H9 (cell line): ENCODE measurements at regions not wholly inside any gene's neighbourhood (a gene's known extent, or its start where the extent isn't known, plus 50 kb on each side); places are given as distances from the start of the nearest gene placed in this dataset.

Experiments
- DNase-seq: peaks from one replicate; pipeline ENCODE4 v3.0.0-alpha.2; 2017
- H2AFZ ChIP-seq: one replicate; pipeline ENCODE4 v1.6.1; 2013; ENCODE audit warnings: mild to moderate bottlenecking, low read length, control low read depth, moderate library complexity
- H2AK5ac ChIP-seq: 2 replicates; pipeline ENCODE4 v1.6.1; 2013; ENCODE audit warnings: low read length, control low read depth, mixed read lengths; ENCODE audit not compliant: insufficient read length
- H2BK120ac ChIP-seq: one replicate; pipeline ENCODE4 v1.6.1; 2013; ENCODE audit warnings: low read depth, mild to moderate bottlenecking, low read length, control low read depth, inconsistent platforms; ENCODE audit not compliant: poor library complexity, severe bottlenecking
- H2BK12ac ChIP-seq: 2 replicates; pipeline ENCODE4 v1.6.1; 2013; ENCODE audit warnings: low read length, control low read depth, mixed read lengths, low read depth; ENCODE audit not compliant: insufficient read length
- H2BK15ac ChIP-seq: 2 replicates; pipeline ENCODE4 v1.6.1; 2013; ENCODE audit warnings: low read depth, low read length, control low read depth
- H2BK20ac ChIP-seq: one replicate; pipeline ENCODE4 v1.6.1; 2013; ENCODE audit warnings: low read depth, mild to moderate bottlenecking, low read length, control low read depth, inconsistent platforms; ENCODE audit not compliant: poor library complexity, severe bottlenecking
- H2BK5ac ChIP-seq: 2 replicates; pipeline ENCODE4 v1.6.1; 2013; ENCODE audit warnings: low read length, control low read depth, mixed read lengths; ENCODE audit not compliant: insufficient read length
- H3K14ac ChIP-seq: 2 replicates; pipeline ENCODE4 v1.6.1; 2013; ENCODE audit warnings: low read length, control low read depth; ENCODE audit not compliant: insufficient read depth
- H3K18ac ChIP-seq: 2 replicates; pipeline ENCODE4 v1.6.1; 2013; ENCODE audit warnings: low read depth, mild to moderate bottlenecking, mixed read lengths, low read length, control low read depth; ENCODE audit not compliant: insufficient read length
- H3K23ac ChIP-seq: 2 replicates; pipeline ENCODE4 v1.6.1; 2013; ENCODE audit warnings: low read length, control low read depth, mixed read lengths, low read depth; ENCODE audit not compliant: insufficient read length
- H3K23me2 ChIP-seq: 2 replicates; pipeline ENCODE4 v1.6.1; 2013; ENCODE audit warnings: low read depth, mild to moderate bottlenecking, mixed read lengths, low read length, control low read depth; ENCODE audit not compliant: insufficient read length, poor library complexity, severe bottlenecking
- H3K27ac ChIP-seq: 2 replicates; pipeline ENCODE4 v1.5.1; 2013; ENCODE audit warnings: low read length, control low read depth, mixed read lengths, low read depth; ENCODE audit not compliant: insufficient read length
- H3K27me3 ChIP-seq: 2 replicates; pipeline ENCODE4 v1.6.1; 2013; ENCODE audit warnings: low read length, control low read depth, inconsistent platforms; ENCODE audit not compliant: insufficient read depth
- H3K4ac ChIP-seq: 2 replicates; pipeline ENCODE4 v1.6.1; 2013; ENCODE audit warnings: low read depth, mild to moderate bottlenecking, control low read depth, inconsistent platforms, low read length, moderate library complexity
- H3K4me1 ChIP-seq: 2 replicates; pipeline ENCODE4 v1.6.1; 2013; ENCODE audit warnings: low read length, control low read depth, inconsistent platforms; ENCODE audit not compliant: insufficient read depth
- H3K4me2 ChIP-seq: 2 replicates; pipeline ENCODE4 v1.6.1; 2013; ENCODE audit warnings: low read length, control low read depth, mixed read lengths; ENCODE audit not compliant: insufficient read length, insufficient read depth
- H3K56ac ChIP-seq: 2 replicates; pipeline ENCODE4 v1.6.1; 2013; ENCODE audit warnings: low read depth, mild to moderate bottlenecking, mixed read lengths, low read length, control low read depth; ENCODE audit not compliant: insufficient read length
- H3K79me1 ChIP-seq: 2 replicates; pipeline ENCODE4 v1.6.1; 2013; ENCODE audit warnings: low read depth, mild to moderate bottlenecking, moderate library complexity, low read length, control low read depth, inconsistent platforms; ENCODE audit not compliant: insufficient read depth, poor library complexity, severe bottlenecking
- H3K79me2 ChIP-seq: 2 replicates; pipeline ENCODE4 v1.6.1; 2013; ENCODE audit warnings: low read length, control low read depth, inconsistent platforms; ENCODE audit not compliant: insufficient read depth
- H3K9ac ChIP-seq: 2 replicates; pipeline ENCODE4 v1.6.1; 2013; ENCODE audit warnings: low read length, control low read depth, mixed read lengths; ENCODE audit not compliant: insufficient read length; ENCODE audit errors: extremely low read depth
- H3K9me3 ChIP-seq: one replicate; pipeline ENCODE4 v1.6.1; 2013; ENCODE audit warnings: low read depth, low read length, inconsistent platforms; ENCODE audit not compliant: control insufficient read depth
- H3T11ph ChIP-seq: one replicate; pipeline ENCODE4 v1.6.1; 2013; ENCODE audit warnings: mild to moderate bottlenecking, low read length, control low read depth, inconsistent platforms
- H4K20me1 ChIP-seq: one replicate; pipeline ENCODE4 v1.6.1; 2013; ENCODE audit not compliant: control insufficient read depth, insufficient read length, insufficient read depth
- H4K5ac ChIP-seq: 2 replicates; pipeline ENCODE4 v1.6.1; 2013; ENCODE audit warnings: low read depth, mild to moderate bottlenecking, mixed read lengths, low read length, control low read depth; ENCODE audit not compliant: insufficient read length
- H4K8ac ChIP-seq: replicated peaks from 2 replicates; pipeline ENCODE4 v1.6.1; 2013; ENCODE audit warnings: low read length, control low read depth, mixed read lengths, low read depth; ENCODE audit not compliant: insufficient read length
- H4K91ac ChIP-seq: 2 replicates; pipeline ENCODE4 v1.6.1; 2013; ENCODE audit warnings: low read depth, mild to moderate bottlenecking, moderate library complexity, mixed read lengths, low read length, control low read depth; ENCODE audit not compliant: insufficient read length
- H3K27ac Mint-ChIP-seq, 3 experiments: 2 replicates in 2 of 3; 3 replicates in 1 of 3; pipeline ENCODE4 v1.8.0; 2020 to 2021; ENCODE audit warnings: mixed read lengths in 3 of 3, mild to moderate bottlenecking in 1 of 3, moderate library complexity in 1 of 3
- H3K27me3 Mint-ChIP-seq: 2 replicates; pipeline ENCODE4 v1.8.0; 2021; ENCODE audit warnings: low read depth, mild to moderate bottlenecking, moderate library complexity, mixed read lengths
- H3K36me3 Mint-ChIP-seq, 3 experiments: 2 replicates in 2 of 3; 3 replicates in 1 of 3; pipeline ENCODE4 v1.8.0; 2020 to 2021; ENCODE audit warnings: low read depth in 3 of 3, mixed read lengths in 3 of 3; ENCODE audit not compliant: insufficient read depth in 1 of 3
- H3K4me1 Mint-ChIP-seq, 2 experiments: 2 replicates each; pipeline ENCODE4 v1.8.0; 2020; ENCODE audit warnings: mixed read lengths in 2 of 2
- H3K4me3 Mint-ChIP-seq, 2 experiments: 2 replicates in 1 of 2; 3 replicates in 1 of 2; pipeline ENCODE4 v1.8.0; 2020 to 2021; ENCODE audit warnings: mild to moderate bottlenecking in 2 of 2, mixed read lengths in 2 of 2, moderate library complexity in 1 of 2
- H3K9me3 Mint-ChIP-seq, 2 experiments: 2 replicates in 1 of 2; 3 replicates in 1 of 2; pipeline ENCODE4 v1.8.0; 2020; ENCODE audit warnings: mild to moderate bottlenecking in 2 of 2, mixed read lengths in 2 of 2, moderate library complexity in 1 of 2
- WGBS: extraction: QIAGEN DNeasy Blood & Tissue Kit; methylation state at CpG from one replicate; pipeline ENCODE4 v1.1.7; 2013; ENCODE audit warnings: missing lambda C conversion rate, low lambda C conversion rate, mixed read lengths; ENCODE audit not compliant: insufficient read length; ENCODE audit errors: extremely low coverage; 5-methylcytosine and 5-hydroxymethylcytosine counted together
- TF ChIP-seq, protein P1 (sequence below): fragments of 200-600 bp; sonication (generic); conservative IDR thresholded peaks from 3 replicates; pipeline ENCODE4 v1.8.0; 2021; ENCODE audit warnings: antibody characterized with exemption, mild to moderate bottlenecking

DNA sequence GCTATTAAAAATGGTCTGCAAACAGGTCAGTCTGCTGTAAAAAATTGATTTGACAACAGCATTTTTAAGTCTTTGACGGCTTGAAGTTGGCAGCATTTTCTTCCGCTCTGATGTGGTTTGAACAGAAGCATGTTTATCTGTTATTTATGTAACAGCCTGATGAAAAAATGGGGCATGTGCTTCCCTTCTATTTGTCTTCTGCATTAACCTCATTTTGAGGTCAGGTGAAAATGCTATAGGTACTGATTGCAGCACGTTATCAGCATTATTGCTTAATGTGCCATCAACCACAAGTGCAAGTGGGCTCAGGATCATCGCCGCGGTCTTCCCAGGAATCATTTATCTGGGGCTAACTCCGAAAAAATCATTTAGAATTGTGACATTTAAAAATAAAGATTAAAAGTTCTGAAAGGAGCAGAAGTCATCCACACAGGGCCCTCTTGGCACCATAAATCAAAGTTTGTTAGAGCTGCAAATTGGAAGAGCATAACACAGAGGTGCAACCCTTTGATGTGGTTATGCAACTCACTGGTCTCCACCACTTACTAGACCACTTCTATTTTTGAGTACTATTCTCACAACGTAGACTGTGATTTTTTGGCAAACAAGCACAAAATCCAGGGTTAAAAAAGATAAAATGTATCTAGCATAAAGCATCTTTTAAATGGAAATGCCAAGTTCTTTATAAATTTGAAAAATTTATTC lies 307.7 kb downstream of the MDFIC start:
- Histone ChIP-seq H2BK20ac (no peak overlapping the region), H4K5ac (no peak overlapping the region), H4K91ac (no peak overlapping the region), H2AK5ac (no peak overlapping the region), H3K9ac (no peak overlapping the region), H3K79me2 (no peaks in the 10 kb centered on the region), H2BK5ac (no peak overlapping the region), H2AFZ (no peak overlapping the region), H3K79me1 (no peaks in the 10 kb centered on the region), H3K4me1 (peaks cover 4% of the 10 kb centered on the region; the same call in 1 of the 2 replicates), H2BK120ac (no peak overlapping the region), H3K18ac (no peak overlapping the region), H3K9me3 (no peaks in the 10 kb centered on the region), H2BK15ac (no peak overlapping the region), H4K8ac (no peak overlapping the region), H3K27me3 (peaks cover 41% of the 10 kb centered on the region), H3K23ac (no peak overlapping the region), H3K56ac (no peak overlapping the region), H3K27ac (no peak overlapping the region), H4K20me1 (no peaks in the 10 kb centered on the region), H3K4me2 (no peak overlapping the region), H3K14ac (no peak overlapping the region), H3T11ph (no peak overlapping the region), H2BK12ac (no peak overlapping the region), H3K23me2 (no peaks in the 10 kb centered on the region), H3K4ac (no peak overlapping the region)
- Mint-ChIP-seq H3K27ac (no peak overlapping the region), H3K36me3 (no peaks in the 10 kb centered on the region), H3K4me3 (no peak overlapping the region), H3K9me3 (peaks cover 0 to 6% of the 10 kb centered on the region in 2 experiments; a peak in 1 of 5 replicates), H3K27me3 (peaks cover 98% of the 10 kb centered on the region), H3K4me1 (peaks cover 19 to 21% of the 10 kb centered on the region in 2 experiments)
- no CpG with 5 or more reads among the region's 8 CpGs for WGBS
- TF ChIP-seq, protein P1, sequence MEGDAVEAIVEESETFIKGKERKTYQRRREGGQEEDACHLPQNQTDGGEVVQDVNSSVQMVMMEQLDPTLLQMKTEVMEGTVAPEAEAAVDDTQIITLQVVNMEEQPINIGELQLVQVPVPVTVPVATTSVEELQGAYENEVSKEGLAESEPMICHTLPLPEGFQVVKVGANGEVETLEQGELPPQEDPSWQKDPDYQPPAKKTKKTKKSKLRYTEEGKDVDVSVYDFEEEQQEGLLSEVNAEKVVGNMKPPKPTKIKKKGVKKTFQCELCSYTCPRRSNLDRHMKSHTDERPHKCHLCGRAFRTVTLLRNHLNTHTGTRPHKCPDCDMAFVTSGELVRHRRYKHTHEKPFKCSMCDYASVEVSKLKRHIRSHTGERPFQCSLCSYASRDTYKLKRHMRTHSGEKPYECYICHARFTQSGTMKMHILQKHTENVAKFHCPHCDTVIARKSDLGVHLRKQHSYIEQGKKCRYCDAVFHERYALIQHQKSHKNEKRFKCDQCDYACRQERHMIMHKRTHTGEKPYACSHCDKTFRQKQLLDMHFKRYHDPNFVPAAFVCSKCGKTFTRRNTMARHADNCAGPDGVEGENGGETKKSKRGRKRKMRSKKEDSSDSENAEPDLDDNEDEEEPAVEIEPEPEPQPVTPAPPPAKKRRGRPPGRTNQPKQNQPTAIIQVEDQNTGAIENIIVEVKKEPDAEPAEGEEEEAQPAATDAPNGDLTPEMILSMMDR: no peak
- no peak for DNase-seq
